Stimulated activated CD8-positive, alpha-beta memory T cell treated with anti-CD3 and anti-CD28 coated beads, Interleukin-2, amount 100 ng/mL, for 1 hour (primary cell): ENCODE measurements at regions not wholly inside any gene's neighbourhood (a gene's known extent, or its start where the extent isn't known, plus 50 kb on each side); places are given as distances from the start of the nearest gene placed in this dataset.
"Not testable (repeated sequence)": the region's sequence is repeated elsewhere in the genome, so short reads cannot be mapped to it uniquely, and the experiment has no call there.

Experiments
- DNase-seq, 2 donors: peaks; one replicate each; pipeline ENCODE4 v3.0.0-alpha.2; 2020; ENCODE audit warnings: low read depth in 2 of 2

GRCh38 chr2:37758141-37758601 is 86.7 kb upstream of the CDC42EP3 start:
- DNase-seq: not testable (repeated sequence)

GRCh38 chr2:37759989-37760388 is 88.5 kb upstream of the CDC42EP3 start:
- not testable (repeated sequence) for DNase-seq

- no peak for DNase-seq
Measured at GRCh38 chr2:37760471-37760870, 89.0 kb upstream of the CDC42EP3 start.

GRCh38 chr2:37762281-37762680 is 90.8 kb upstream of the CDC42EP3 start:
- not testable (repeated sequence) for DNase-seq

- DNase-seq: no peak
Measured at GRCh38 chr2:37764739-37765138, 93.3 kb upstream of the CDC42EP3 start.

- DNase-seq: no peak
Measured at GRCh38 chr2:37766106-37766505, 94.7 kb upstream of the CDC42EP3 start.

GRCh38 chr2:37767046-37767445 is 95.6 kb upstream of the CDC42EP3 start:
- no peak for DNase-seq

GRCh38 chr2:37767959-37768925 is 96.8 kb upstream of the CDC42EP3 start:
- DNase-seq: no peak

GRCh38 chr2:37769551-37769950 is 98.1 kb upstream of the CDC42EP3 start:
- DNase-seq: no peak

- no peak for DNase-seq
Measured at GRCh38 chr2:37770797-37771196, 99.4 kb upstream of the CDC42EP3 start.

GRCh38 chr2:37771600-37772088 is 100.2 kb upstream of the CDC42EP3 start:
- no peak for DNase-seq

GRCh38 chr2:37773371-37774130 is 102.1 kb upstream of the CDC42EP3 start:
- DNase-seq: no peak

- DNase-seq: not testable (repeated sequence)
Measured at GRCh38 chr2:37774171-37774944, 102.9 kb upstream of the CDC42EP3 start.

- DNase-seq: no peak
Measured at GRCh38 chr2:37774976-37775907, 103.8 kb upstream of the CDC42EP3 start.

GRCh38 chr2:37775908-37776250 is 104.4 kb upstream of the CDC42EP3 start:
- DNase-seq: no peak

GRCh38 chr2:37776487-37776886 is 105.0 kb upstream of the CDC42EP3 start:
- no peak for DNase-seq

GRCh38 chr2:37779139-37779538 is 107.7 kb upstream of the CDC42EP3 start:
- no peak for DNase-seq

- DNase-seq: no peak
Measured at GRCh38 chr2:37779611-37780386, 108.4 kb upstream of the CDC42EP3 start.

- DNase-seq: no peak
Measured at GRCh38 chr2:37780387-37780676, 108.9 kb upstream of the CDC42EP3 start.

GRCh38 chr2:37781028-37781427 is 109.6 kb upstream of the CDC42EP3 start:
- no peak for DNase-seq
